Uterus (tissue), 3 donors: ENCODE measurements at regions not wholly inside any gene's neighbourhood (a gene's known extent, or its start where the extent isn't known, plus 50 kb on each side); places are given as distances from the start of the nearest gene placed in this dataset.

Source experiments
- DNase-seq, 2 donors: peaks; one replicate each; pipeline ENCODE4 v3.0.0-alpha.2; 2019 to 2020
- H3K27ac ChIP-seq, 2 donors: fragments of 200-600 bp; sonication (generic); 1 replicate in 1 of 2; 2 replicates in 1 of 2; pipeline ENCODE4 v1.5.1; 2016 to 2018
- H3K27me3 ChIP-seq, 2 donors: fragments of 200-600 bp; sonication (generic); one replicate each; pipeline ENCODE4 v1.5.1; 2018 to 2019; ENCODE audit warnings: control low read depth in 1 of 2
- H3K36me3 ChIP-seq, 2 donors: fragments of 200-600 bp; sonication (generic); one replicate each; pipeline ENCODE4 v1.5.1; 2019; ENCODE audit warnings: control low read depth in 1 of 2
- H3K4me1 ChIP-seq, 2 donors: fragments of 200-600 bp; sonication (generic); one replicate each; pipeline ENCODE4 v1.5.1; 2018 to 2019; ENCODE audit warnings: control low read depth in 1 of 2
- H3K4me3 ChIP-seq, 2 donors: fragments of 200-600 bp; sonication (generic); 1 replicate in 1 of 2; 2 replicates in 1 of 2; pipeline ENCODE4 v1.5.1; 2018 to 2019; ENCODE audit warnings: mild to moderate bottlenecking in 1 of 2
- H3K9me3 ChIP-seq, 2 donors: fragments of 200-600 bp; sonication (generic); one replicate each; pipeline ENCODE4 v1.5.1; 2019; ENCODE audit warnings: control low read depth in 1 of 2
- CTCF ChIP-seq, 4 experiments: fragments of 200-600 bp in 2 of 4; fragments of 450-650 bp in 2 of 4; sonication (generic) in 2 of 4; IDR thresholded peaks; one replicate each; pipeline ENCODE4 v1.5.1; 2016 to 2019; ENCODE audit warnings: antibody characterized with exemption in 4 of 4, mild to moderate bottlenecking in 2 of 4, moderate library complexity in 1 of 4
- POLR2A ChIP-seq, 2 donors: fragments of 450-650 bp; IDR thresholded peaks; one replicate each; pipeline ENCODE4 v1.6.1; 2016; ENCODE audit warnings: antibody characterized with exemption in 2 of 2, mild to moderate bottlenecking in 1 of 2, moderate library complexity in 1 of 2
- intact Hi-C: fragments of 100-400 bp; cut with DNase I; formaldehyde crosslinking; loops from one replicate; pipeline ENCODE4 v1.15.1; 2023; ENCODE audit warnings: low total_unique reads
- donor health status: DM: yes; HTN: yes; CAD: no.

- Histone ChIP-seq H3K4me3 (no peak overlapping the region), H3K36me3 (no peaks in the 10 kb centered on the region), H3K27me3 (no peaks in the 10 kb centered on the region), H3K9me3 (no peaks in the 10 kb centered on the region), H3K27ac (no peak overlapping the region), H3K4me1 (no peaks in the 10 kb centered on the region)
- no peak for DNase-seq
- TF ChIP-seq POLR2A (IDR thresholded peaks at IDR 0.05) = no peak
- no peak for TF ChIP-seq CTCF (IDR thresholded peaks at IDR 0.05)
- intact Hi-C loops = no loop called here
Observed at GRCh38 chr4:123741906-123742305, 345.3 kb downstream of the SPRY1 start.

- Histone ChIP-seq H3K27me3 (no peaks in the 10 kb centered on the region), H3K36me3 (no peaks in the 10 kb centered on the region), H3K9me3 (no peaks in the 10 kb centered on the region), H3K4me3 (no peak overlapping the region), H3K27ac (peak overlapping the region in 1 of 2 donors; percentile 5), H3K4me1 (no peaks in the 10 kb centered on the region)
- no peak for DNase-seq
- TF ChIP-seq POLR2A (IDR thresholded peaks at IDR 0.05) (no peak), CTCF (IDR thresholded peaks at IDR 0.05) (no peak)
- intact Hi-C loops = no loop called here
Observed at GRCh38 chr4:123743848-123744247, 347.3 kb downstream of the SPRY1 start.

- H3K4me3 ChIP-seq = no peak overlapping the region
- peak; percentile 47 to 58 for DNase-seq
- no peaks in the 10 kb centered on the region for H3K36me3 ChIP-seq
- no peaks in the 10 kb centered on the region for H3K9me3 ChIP-seq
- peak overlapping the region; percentile 5 to 59 for H3K27ac ChIP-seq
- intact Hi-C loops = no loop called here
- TF ChIP-seq POLR2A (IDR thresholded peaks at IDR 0.05) (no peak), CTCF (IDR thresholded peaks at IDR 0.05) (no peak)
- H3K27me3 ChIP-seq = no peaks in the 10 kb centered on the region
- H3K4me1 ChIP-seq = no peaks in the 10 kb centered on the region
Observed at GRCh38 chr4:123744664-123745290, 348.2 kb downstream of the SPRY1 start.

- TF ChIP-seq POLR2A (IDR thresholded peaks at IDR 0.05) (no peak), CTCF (IDR thresholded peaks at IDR 0.05) (no peak)
- Histone ChIP-seq H3K4me3 (no peak overlapping the region), H3K27ac (no peak overlapping the region), H3K27me3 (no peaks in the 10 kb centered on the region), H3K36me3 (no peaks in the 10 kb centered on the region), H3K4me1 (no peaks in the 10 kb centered on the region), H3K9me3 (no peaks in the 10 kb centered on the region)
- no peak for DNase-seq
- intact Hi-C loops = no loop called here
Observed at GRCh38 chr4:123747016-123747415, 350.4 kb downstream of the SPRY1 start.

GRCh38 chr4:123748806-123749205, 352.2 kb downstream of the SPRY1 start:
- no peak overlapping the region for H3K4me3 ChIP-seq
- H3K36me3 ChIP-seq = no peaks in the 10 kb centered on the region
- no peak for TF ChIP-seq POLR2A (IDR thresholded peaks at IDR 0.05)
- H3K9me3 ChIP-seq = no peaks in the 10 kb centered on the region
- intact Hi-C loops = no loop called here
- H3K27ac ChIP-seq = no peak overlapping the region
- H3K27me3 ChIP-seq = no peaks in the 10 kb centered on the region
- no peaks in the 10 kb centered on the region for H3K4me1 ChIP-seq
- no peak for DNase-seq

GRCh38 chr4:123749383-123749782, 352.8 kb downstream of the SPRY1 start:
- no peak overlapping the region for H3K27ac ChIP-seq
- intact Hi-C loops = no loop called here

More at GRCh38 chr4:123749383-123749782, 352.8 kb downstream of the SPRY1 start:
- DNase-seq = no peak
- H3K4me1 ChIP-seq = no peaks in the 10 kb centered on the region
- no peaks in the 10 kb centered on the region for H3K9me3 ChIP-seq
- TF ChIP-seq POLR2A (IDR thresholded peaks at IDR 0.05) (no peak), CTCF (IDR thresholded peaks at IDR 0.05) (no peak)
- no peaks in the 10 kb centered on the region for H3K36me3 ChIP-seq
- H3K4me3 ChIP-seq = no peak overlapping the region
- H3K27me3 ChIP-seq = no peaks in the 10 kb centered on the region
